Chondrocyte (in vitro differentiated cells): ENCODE measurements at regions not wholly inside any gene's neighbourhood (a gene's known extent, or its start where the extent isn't known, plus 50 kb on each side); places are given as distances from the start of the nearest gene placed in this dataset.

ENCODE experiments used
- DNase-seq: peaks from one replicate; pipeline ENCODE4 v3.0.0; 2021; ENCODE audit warnings: mixed read lengths, low spot score
- H3K27ac Mint-ChIP-seq: one replicate; pipeline ENCODE4 v1.8.0; 2021; ENCODE audit warnings: mild to moderate bottlenecking, moderate library complexity, mixed read lengths; ENCODE audit not compliant: unreplicated experiment
- H3K27me3 Mint-ChIP-seq: 2 replicates; pipeline ENCODE4 v1.8.0; 2021; ENCODE audit warnings: low read depth, mixed read lengths
- H3K36me3 Mint-ChIP-seq: 2 replicates; pipeline ENCODE4 v1.8.0; 2021; ENCODE audit warnings: low read depth, mixed read lengths
- H3K4me1 Mint-ChIP-seq: 2 replicates; pipeline ENCODE4 v1.8.0; 2021; ENCODE audit warnings: low read depth, mild to moderate bottlenecking, mixed read lengths
- H3K4me3 Mint-ChIP-seq: one replicate; pipeline ENCODE4 v1.8.0; 2021; ENCODE audit warnings: mild to moderate bottlenecking, moderate library complexity, mixed read lengths; ENCODE audit not compliant: unreplicated experiment
- H3K9me3 Mint-ChIP-seq: 2 replicates; pipeline ENCODE4 v1.8.0; 2021; ENCODE audit warnings: low read depth, mixed read lengths
- TF ChIP-seq, protein P1 (sequence below): fragments of 200-600 bp; sonication (generic); IDR thresholded peaks from 2 replicates; pipeline ENCODE4 v1.5.0; 2021; ENCODE audit warnings: antibody characterized with exemption, mild to moderate bottlenecking, moderate library complexity

DNA sequence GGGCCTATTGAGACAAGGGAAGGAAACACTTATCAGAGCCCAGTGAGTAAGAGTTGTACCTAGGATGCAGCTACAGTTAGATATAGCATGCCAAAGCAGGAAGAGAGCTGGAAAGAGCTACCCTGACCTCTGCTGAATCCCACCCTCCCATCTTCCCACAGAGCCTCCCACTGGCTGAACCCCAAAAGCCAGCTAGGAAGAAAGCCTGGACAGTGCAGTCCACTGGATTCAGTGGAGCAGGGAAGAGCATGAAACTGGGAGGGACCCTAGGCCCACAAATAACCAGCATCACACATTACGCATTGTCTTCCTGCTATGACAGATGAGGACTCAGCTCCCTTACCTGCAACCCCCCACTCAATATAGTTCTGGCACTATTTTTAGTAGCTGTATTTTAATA is 81.5 kb upstream of the AKAP13 start:
- Mint-ChIP-seq H3K27ac (no peak overlapping the region), H3K4me1 (peaks cover 9% of the 10 kb centered on the region), H3K4me3 (no peak overlapping the region), H3K27me3 (no peaks in the 10 kb centered on the region), H3K36me3 (no peaks in the 10 kb centered on the region), H3K9me3 (no peaks in the 10 kb centered on the region)
- TF ChIP-seq, protein P1, sequence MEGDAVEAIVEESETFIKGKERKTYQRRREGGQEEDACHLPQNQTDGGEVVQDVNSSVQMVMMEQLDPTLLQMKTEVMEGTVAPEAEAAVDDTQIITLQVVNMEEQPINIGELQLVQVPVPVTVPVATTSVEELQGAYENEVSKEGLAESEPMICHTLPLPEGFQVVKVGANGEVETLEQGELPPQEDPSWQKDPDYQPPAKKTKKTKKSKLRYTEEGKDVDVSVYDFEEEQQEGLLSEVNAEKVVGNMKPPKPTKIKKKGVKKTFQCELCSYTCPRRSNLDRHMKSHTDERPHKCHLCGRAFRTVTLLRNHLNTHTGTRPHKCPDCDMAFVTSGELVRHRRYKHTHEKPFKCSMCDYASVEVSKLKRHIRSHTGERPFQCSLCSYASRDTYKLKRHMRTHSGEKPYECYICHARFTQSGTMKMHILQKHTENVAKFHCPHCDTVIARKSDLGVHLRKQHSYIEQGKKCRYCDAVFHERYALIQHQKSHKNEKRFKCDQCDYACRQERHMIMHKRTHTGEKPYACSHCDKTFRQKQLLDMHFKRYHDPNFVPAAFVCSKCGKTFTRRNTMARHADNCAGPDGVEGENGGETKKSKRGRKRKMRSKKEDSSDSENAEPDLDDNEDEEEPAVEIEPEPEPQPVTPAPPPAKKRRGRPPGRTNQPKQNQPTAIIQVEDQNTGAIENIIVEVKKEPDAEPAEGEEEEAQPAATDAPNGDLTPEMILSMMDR: no peak
- DNase-seq: no peak

DNA sequence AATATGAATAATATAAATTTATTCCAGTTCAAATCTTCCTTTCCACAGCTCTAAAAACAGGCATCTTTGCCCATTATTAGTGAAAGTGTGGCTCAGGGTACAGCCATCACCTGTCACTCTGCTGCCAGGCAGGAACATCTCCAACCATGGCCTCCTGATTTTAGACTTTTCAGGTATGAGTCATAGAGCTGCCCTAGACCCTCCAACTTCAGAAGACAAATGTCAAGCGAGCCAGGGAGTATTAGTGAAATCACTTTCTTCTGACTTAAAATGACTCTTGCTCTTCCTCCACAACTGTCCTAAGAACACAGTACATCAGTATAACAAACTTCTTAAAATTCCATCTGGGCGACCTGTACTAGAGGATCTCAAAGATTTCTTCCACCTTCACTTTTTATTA is 78.1 kb upstream of the AKAP13 start:
- TF ChIP-seq, protein P1: no peak
- no peaks in the 10 kb centered on the region for H3K27me3 Mint-ChIP-seq

DNA sequence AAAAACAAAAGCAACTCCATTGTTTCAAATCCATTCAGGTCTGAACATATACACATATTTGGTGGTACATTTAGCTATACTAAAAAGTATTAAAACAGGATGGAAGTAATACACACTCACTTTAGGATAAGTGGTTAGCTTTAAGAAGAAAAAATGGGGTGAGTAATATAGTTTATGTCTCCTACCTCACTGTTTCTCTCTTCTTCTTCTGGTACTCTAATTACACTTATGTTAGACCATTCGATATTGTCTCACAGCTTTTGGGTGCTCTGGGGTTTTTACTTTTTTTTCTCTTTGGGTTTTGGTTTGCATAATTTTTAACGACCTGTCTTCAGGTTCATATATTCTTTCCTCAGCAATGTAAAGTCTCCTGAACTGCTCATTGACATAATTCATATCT is 75.4 kb upstream of the AKAP13 start:
- TF ChIP-seq, protein P1: no peak
- no peaks in the 10 kb centered on the region for H3K4me1 Mint-ChIP-seq
- no peaks in the 10 kb centered on the region for H3K27me3 Mint-ChIP-seq
- H3K27ac Mint-ChIP-seq: no peak overlapping the region
- H3K9me3 Mint-ChIP-seq: peaks cover under 1% of the 10 kb centered on the region
- H3K36me3 Mint-ChIP-seq: peaks cover 1% of the 10 kb centered on the region
- no peak for DNase-seq
- H3K4me3 Mint-ChIP-seq: no peak overlapping the region

More for the DNA sequence above, 78.1 kb upstream of the AKAP13 start:
- Mint-ChIP-seq H3K9me3 (no peaks in the 10 kb centered on the region), H3K36me3 (no peaks in the 10 kb centered on the region), H3K27ac (no peak overlapping the region), H3K4me1 (peaks cover 2% of the 10 kb centered on the region), H3K4me3 (no peak overlapping the region)
- DNase-seq: no peak

DNA sequence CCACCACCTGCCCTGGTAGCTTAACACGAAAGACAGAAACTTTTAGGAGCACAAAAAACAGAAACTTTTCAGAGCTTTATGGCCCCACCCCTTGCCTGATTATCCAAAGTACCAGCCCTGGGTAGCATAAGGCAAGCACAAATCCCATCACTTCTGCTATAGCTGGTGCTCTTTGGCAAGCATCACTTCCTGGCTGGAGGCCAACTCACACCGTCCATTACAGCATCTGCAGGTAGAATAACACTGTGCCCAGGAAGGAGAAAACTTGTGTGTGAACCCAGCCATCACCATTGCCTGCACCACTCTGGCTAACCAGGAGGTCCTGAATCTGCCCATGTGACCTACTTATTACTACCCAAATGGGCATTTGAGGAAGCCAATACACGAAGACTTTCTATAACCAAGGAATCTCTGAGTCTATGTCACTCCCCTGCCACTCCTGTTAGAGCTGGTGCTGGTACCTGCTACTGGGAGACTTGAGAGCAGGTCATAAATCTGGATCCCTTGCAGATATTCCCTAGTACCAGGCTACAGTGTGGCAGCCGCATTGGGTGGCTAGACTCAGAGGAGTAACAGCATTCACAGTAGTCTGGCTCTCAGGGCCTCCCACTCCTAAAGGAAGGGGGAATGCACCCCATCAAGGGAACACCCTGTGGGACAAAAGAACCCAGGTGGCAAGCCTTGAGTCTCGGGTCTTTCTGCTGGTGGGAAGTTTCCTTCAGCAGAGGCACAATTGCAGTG is 73.3 kb upstream of the AKAP13 start:
- Mint-ChIP-seq H3K36me3 (peaks cover 1% of the 10 kb centered on the region), H3K27ac (no peak overlapping the region)

DNA sequence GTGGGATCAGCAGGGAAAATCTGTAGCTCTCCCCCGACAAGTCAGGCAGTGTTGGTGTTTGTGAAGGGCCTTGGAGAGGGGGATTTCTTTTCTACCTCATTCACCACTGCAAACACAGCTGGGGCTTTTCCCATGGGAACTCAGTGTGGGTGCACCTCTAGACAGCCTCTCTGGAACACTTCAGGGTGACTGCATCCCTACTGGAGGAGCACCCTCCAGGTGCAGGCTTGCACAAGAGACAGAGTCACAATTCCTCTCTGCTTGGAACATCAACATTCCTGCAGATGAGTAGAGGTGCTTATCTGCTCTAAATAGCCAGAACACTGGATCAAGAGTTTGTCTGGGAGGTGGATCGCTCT is 72.7 kb upstream of the AKAP13 start:
- H3K36me3 Mint-ChIP-seq: peaks cover 1% of the 10 kb centered on the region
- H3K27ac Mint-ChIP-seq: no peak overlapping the region
- H3K4me1 Mint-ChIP-seq: peaks cover 7% of the 10 kb centered on the region
- H3K27me3 Mint-ChIP-seq: no peaks in the 10 kb centered on the region
- no peak overlapping the region for H3K4me3 Mint-ChIP-seq
- H3K9me3 Mint-ChIP-seq: peaks cover 4% of the 10 kb centered on the region
- no peak for DNase-seq
- TF ChIP-seq, protein P1: no peak

More for the DNA sequence above, 73.3 kb upstream of the AKAP13 start:
- Mint-ChIP-seq H3K4me1 (peaks cover 2% of the 10 kb centered on the region), H3K27me3 (no peaks in the 10 kb centered on the region), H3K9me3 (peaks cover 4% of the 10 kb centered on the region), H3K4me3 (no peak overlapping the region)
- TF ChIP-seq, protein P1: no peak
- DNase-seq: no peak
